ENCODE measurements at regions not wholly inside any gene's neighbourhood (a gene's known extent, or its start where the extent isn't known, plus 50 kb on each side); places are given as distances from the start of the nearest gene placed in this dataset.
A peak's percentile ranks its signal among the peaks of the same experiment; 100 is the strongest.

- no peak for TF ChIP-seq CTCF (IDR thresholded peaks at IDR 0.05)
- no peak for TF ChIP-seq ZFX (IDR thresholded peaks at IDR 0.05; ENCODE audit: borderline replicate concordance)
- H3K27ac ChIP-seq = no peak overlapping the region
Observed at GRCh38 chr9:105954517-105954916, 260.2 kb downstream of the TMEM38B start.

DNA sequence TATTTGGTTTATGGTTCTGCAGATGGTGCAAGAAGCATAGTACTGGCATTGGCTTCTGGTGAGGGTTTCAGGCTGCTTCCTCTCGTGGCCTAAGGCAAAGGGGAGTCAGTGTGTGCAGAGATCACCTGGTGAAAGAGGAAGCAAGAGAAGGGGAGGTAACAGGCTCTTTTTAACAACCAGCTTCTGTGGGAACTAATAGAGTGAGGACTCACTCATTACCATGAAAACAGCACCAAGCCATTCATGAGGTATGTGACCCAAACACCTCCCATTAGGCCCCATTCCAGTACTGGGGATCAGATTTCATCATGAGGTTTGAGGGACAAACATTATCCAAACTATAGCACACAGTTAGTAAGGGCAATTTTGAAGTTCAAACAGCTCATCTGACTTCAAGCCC lies 263.5 kb downstream of the TMEM38B start:
- H3K27ac ChIP-seq = no peak overlapping the region
- TF ChIP-seq ZFX (IDR thresholded peaks at IDR 0.05; ENCODE audit: borderline replicate concordance) (no peak), CTCF (IDR thresholded peaks at IDR 0.05) (no peak)

- 0 out of 2 replicates have a peak, but pooled peaks have one; percentile 6 for TF ChIP-seq CTCF (IDR thresholded peaks at IDR 0.05)
- TF ChIP-seq ZFX (IDR thresholded peaks at IDR 0.05; ENCODE audit: borderline replicate concordance) = no peak
- H3K27ac ChIP-seq = no peak overlapping the region
Observed at GRCh38 chr9:105958587-105958986, 264.2 kb downstream of the TMEM38B start.

DNA sequence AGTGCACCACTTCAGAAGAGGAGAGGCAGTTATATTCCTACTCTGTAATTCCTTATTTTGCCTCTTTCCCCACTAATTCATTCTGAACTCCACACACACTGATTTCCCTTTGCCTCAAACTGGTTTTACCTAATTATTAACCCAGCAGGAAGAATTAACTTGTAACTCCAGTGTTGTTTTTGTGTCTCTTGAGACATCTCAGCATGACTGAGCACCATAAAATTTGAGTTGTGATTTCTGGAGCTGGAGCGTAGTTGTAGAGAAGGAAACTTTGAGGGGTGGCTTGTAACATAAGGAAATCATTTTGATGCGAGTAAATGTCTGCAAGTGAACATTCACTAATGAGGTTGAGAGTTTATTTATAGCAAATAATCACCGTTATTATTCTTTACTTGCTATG lies 265.2 kb downstream of the TMEM38B start:
- TF ChIP-seq CTCF (IDR thresholded peaks at IDR 0.05) (no peak), ZFX (IDR thresholded peaks at IDR 0.05; ENCODE audit: borderline replicate concordance) (no peak)
- H3K27ac ChIP-seq = no peak overlapping the region

GRCh38 chr9:105963343-105964099 lies 269.2 kb downstream of the TMEM38B start:
- H3K27ac ChIP-seq = no peak overlapping the region
- TF ChIP-seq CTCF (IDR thresholded peaks at IDR 0.05) = no peak
- no peak for TF ChIP-seq ZFX (IDR thresholded peaks at IDR 0.05; ENCODE audit: borderline replicate concordance)

- TF ChIP-seq ZFX (IDR thresholded peaks at IDR 0.05; ENCODE audit: borderline replicate concordance) = no peak
- TF ChIP-seq CTCF (IDR thresholded peaks at IDR 0.05) = no peak
- H3K27ac ChIP-seq = no peak overlapping the region
Observed at GRCh38 chr9:105964156-105964555, 269.8 kb downstream of the TMEM38B start.

DNA sequence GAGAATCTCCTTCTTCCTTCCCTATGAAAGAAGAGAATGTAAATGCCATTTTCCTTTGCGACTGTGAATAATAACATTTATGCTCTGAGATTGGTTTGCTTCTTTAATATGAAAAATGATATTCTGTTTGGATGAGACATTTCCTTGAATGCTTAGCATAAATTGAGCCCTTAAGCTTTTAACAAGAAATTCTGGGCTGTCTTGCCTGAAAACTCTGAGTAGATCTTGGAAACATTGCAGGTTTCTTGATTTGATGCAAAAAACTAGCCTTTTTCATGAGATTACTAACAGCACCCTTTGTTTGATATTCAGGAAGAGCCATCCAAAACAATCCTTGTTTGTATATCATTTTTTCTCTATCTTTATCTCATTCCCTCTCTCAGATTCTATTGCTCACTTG lies 272.5 kb downstream of the TMEM38B start:
- TF ChIP-seq CTCF (IDR thresholded peaks at IDR 0.05) = no peak
- TF ChIP-seq ZFX (IDR thresholded peaks at IDR 0.05; ENCODE audit: borderline replicate concordance) = no peak
- H3K27ac ChIP-seq = no peak overlapping the region

Data from 22Rv1 (cell line).